Spleen (tissue), 7 donors: ENCODE measurements at regions not wholly inside any gene's neighbourhood (a gene's known extent, or its start where the extent isn't known, plus 50 kb on each side); places are given as distances from the start of the nearest gene placed in this dataset.

ENCODE experiments used
- CTCF ChIP-seq, 11 experiments: fragments of 200-600 bp in 7 of 11; fragments of 450-650 bp in 4 of 11; sonication (generic) in 4 of 11; IDR thresholded peaks in 8 of 11; conservative IDR thresholded peaks in 3 of 11; 1 replicate in 7 of 11; 2 replicates in 4 of 11; pipeline versions ENCODE4 v1.4.0 to v1.8.0; 2016 to 2021; ENCODE audit warnings: antibody characterized with exemption in 11 of 11, inconsistent platforms in 4 of 11, mild to moderate bottlenecking in 1 of 11
- POLR2A ChIP-seq, 3 donors: fragments of 450-650 bp; IDR thresholded peaks; one replicate each; pipeline ENCODE4 v1.5.1; 2017; ENCODE audit warnings: antibody characterized with exemption in 3 of 3, mild to moderate bottlenecking in 1 of 3
- POLR2AphosphoS5 ChIP-seq, 3 donors: sonication (generic); formaldehyde crosslinking; IDR thresholded peaks; one replicate each; pipeline ENCODE4 v1.5.1; 2017; ENCODE audit warnings: antibody characterized with exemption in 3 of 3
- donor health status: DM: no; HTN: no; CAD: no; lungs with moderate emphysema.
- donor health status: DM: no; HTN: no; CAD: no.
- donor health status: DM: no; HTN: no; CAD: no.

GRCh38 chr20:48332555-48332954 lies 495.2 kb downstream of the PREX1 start:
- no peak for TF ChIP-seq CTCF (IDR thresholded peaks at IDR 0.05 in 8 of 11, conservative IDR thresholded peaks at IDR 0.05 in 3 of 11)
- TF ChIP-seq POLR2A (IDR thresholded peaks at IDR 0.05) = no peak
- no peak for TF ChIP-seq POLR2AphosphoS5 (IDR thresholded peaks at IDR 0.05)
